ENCODE measurements at regions not wholly inside any gene's neighbourhood (a gene's known extent, or its start where the extent isn't known, plus 50 kb on each side); places are given as distances from the start of the nearest gene placed in this dataset.

- Histone ChIP-seq H3K27ac (no peak overlapping the region), H3K9me3 (replicated peaks in 1 of 3) (no peaks in the 10 kb centered on the region), H3K4me3 (no peak overlapping the region), H3K36me3 (replicated peaks in 1 of 2) (no peaks in the 10 kb centered on the region), H3K4me1 (replicated peaks in 1 of 2) (no peaks in the 10 kb centered on the region), H3K27me3 (no peaks in the 10 kb centered on the region)
- TF ChIP-seq CTCF (IDR thresholded peaks at IDR 0.05) (no peak), POLR2A (IDR thresholded peaks at IDR 0.05) (no peak)
- DNase-seq, result no peak
- 81 to 84% (median 83%) methylated on average over 5 of the region's 5 CpGs for WGBS, 4 donors
- intact Hi-C loops (cut with DNase I), result no loop called here
Observed at GRCh38 chr5:158320934-158321333, 462.0 kb upstream of the CLINT1 start.

GRCh38 chr5:158320178-158320674 lies 461.3 kb upstream of the CLINT1 start:
- TF ChIP-seq POLR2A (IDR thresholded peaks at IDR 0.05), result no peak
- TF ChIP-seq CTCF (IDR thresholded peaks at IDR 0.05), result no peak
- 47 to 55% (median 50%) methylated on average over 5 of the region's 5 CpGs for WGBS, 4 donors
- intact Hi-C loops (cut with DNase I), result no loop called here

DNA sequence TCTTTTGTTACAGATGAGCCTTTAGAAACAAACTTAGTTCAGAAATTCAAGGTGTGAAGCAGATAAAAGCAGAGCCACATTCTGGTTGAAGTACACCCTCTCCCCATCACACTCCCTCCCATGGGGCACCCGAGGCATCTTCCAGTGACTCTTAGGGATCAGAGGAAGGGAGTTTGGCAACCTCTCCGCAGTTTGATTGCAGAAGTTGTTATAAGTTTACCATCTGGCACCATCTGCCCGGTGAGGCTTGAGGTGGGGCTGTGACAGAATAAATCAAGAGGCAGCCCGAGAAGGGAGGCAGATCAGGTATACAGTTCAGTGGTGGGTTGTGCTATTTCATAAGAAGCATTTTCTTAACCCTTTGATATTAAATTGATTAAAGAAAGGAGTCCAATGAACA lies 458.6 kb upstream of the CLINT1 start:
- no peak for DNase-seq
- no peaks in the 10 kb centered on the region for H3K36me3 ChIP-seq (replicated peaks in 1 of 2)
- H3K9me3 ChIP-seq (replicated peaks in 1 of 3), result no peaks in the 10 kb centered on the region
- H3K27ac ChIP-seq, result no peak overlapping the region
- intact Hi-C loops (cut with DNase I), result no loop called here
- H3K4me1 ChIP-seq (replicated peaks in 1 of 2), result no peaks in the 10 kb centered on the region
- TF ChIP-seq POLR2A (IDR thresholded peaks at IDR 0.05) (no peak), CTCF (IDR thresholded peaks at IDR 0.05) (no peak)
- no peaks in the 10 kb centered on the region for H3K27me3 ChIP-seq
- 54 to 67% (median 62%) methylated on average over 4 of the region's 4 CpGs for WGBS, 4 donors
- H3K4me3 ChIP-seq, result no peak overlapping the region

More at GRCh38 chr5:158320178-158320674, 461.3 kb upstream of the CLINT1 start:
- H3K4me3 ChIP-seq, result no peak overlapping the region
- no peaks in the 10 kb centered on the region for H3K9me3 ChIP-seq (replicated peaks in 1 of 3)
- H3K27me3 ChIP-seq, result no peaks in the 10 kb centered on the region
- no peak for DNase-seq
- no peaks in the 10 kb centered on the region for H3K4me1 ChIP-seq (replicated peaks in 1 of 2)
- H3K36me3 ChIP-seq (replicated peaks in 1 of 2), result no peaks in the 10 kb centered on the region
- no peak overlapping the region for H3K27ac ChIP-seq

DNA sequence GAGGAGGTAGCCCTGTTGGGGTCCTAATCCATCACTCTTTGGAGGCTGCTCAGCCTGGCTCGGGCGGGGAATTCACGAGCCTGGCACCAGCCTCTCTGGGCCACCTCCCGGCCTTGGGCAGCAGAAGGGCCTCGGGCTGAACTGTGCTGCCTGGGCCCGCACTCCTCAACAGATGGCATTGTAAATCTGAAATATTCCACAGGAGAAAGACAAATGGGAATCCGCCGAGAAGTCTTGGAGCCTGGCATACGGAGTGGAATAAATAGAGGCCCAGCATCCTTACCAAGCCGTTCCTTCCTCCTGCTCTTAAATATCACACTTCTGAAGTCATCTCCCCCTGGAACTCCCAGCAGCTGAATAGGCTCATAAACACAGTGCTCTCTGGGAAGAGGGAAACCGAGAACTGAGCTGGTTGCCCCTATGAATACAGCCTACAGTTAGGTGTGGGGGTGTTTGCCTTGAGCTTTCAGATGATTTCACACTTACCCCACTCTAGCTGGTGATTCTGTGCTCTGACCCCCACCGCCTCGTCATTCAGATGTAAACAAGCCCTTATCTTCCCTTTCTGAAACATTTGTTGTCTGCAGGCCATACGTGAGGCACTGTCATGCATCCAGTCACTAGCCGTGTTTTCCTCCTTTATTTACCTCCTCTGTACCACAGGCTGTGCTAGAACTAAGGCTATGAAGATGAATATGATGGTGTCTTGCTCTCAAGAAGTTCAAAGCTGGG lies 455.0 kb upstream of the CLINT1 start:
- WGBS, 4 donors, result 78 to 89% (median 84%) methylated on average over 15 of the region's 15 CpGs
- no peak overlapping the region for H3K27ac ChIP-seq
- no peaks in the 10 kb centered on the region for H3K4me1 ChIP-seq (replicated peaks in 1 of 2)
- no peaks in the 10 kb centered on the region for H3K9me3 ChIP-seq (replicated peaks in 1 of 3)
- no peaks in the 10 kb centered on the region for H3K27me3 ChIP-seq
- no peak overlapping the region for H3K4me3 ChIP-seq
- intact Hi-C loops (cut with DNase I), result no loop called here
- no peaks in the 10 kb centered on the region for H3K36me3 ChIP-seq (replicated peaks in 1 of 2)
- no peak for DNase-seq
- TF ChIP-seq CTCF (IDR thresholded peaks at IDR 0.05) (no peak), POLR2A (IDR thresholded peaks at IDR 0.05) (no peak)

Measured in adrenal gland (tissue), 9 donors.